Endodermal cell (in vitro differentiated cells): ENCODE measurements at regions not wholly inside any gene's neighbourhood (a gene's known extent, or its start where the extent isn't known, plus 50 kb on each side); places are given as distances from the start of the nearest gene placed in this dataset.

Source experiments
- DNase-seq: peaks from one replicate; pipeline ENCODE4 v3.0.0-alpha.2; 2017
- H3K27ac ChIP-seq: 2 replicates; pipeline ENCODE4 v1.5.1; 2013; ENCODE audit warnings: mild to moderate bottlenecking, low read depth, low read length, moderate library complexity
- H3K27me3 ChIP-seq: 2 replicates; pipeline ENCODE4 v1.6.1; 2013; ENCODE audit warnings: mild to moderate bottlenecking, low read length, moderate library complexity; ENCODE audit not compliant: insufficient read depth, control insufficient read depth, poor library complexity, severe bottlenecking
- H3K36me3 ChIP-seq: 2 replicates; pipeline ENCODE4 v1.7.0; 2013; ENCODE audit warnings: mild to moderate bottlenecking, low read length, moderate library complexity; ENCODE audit not compliant: control insufficient read depth, insufficient read depth
- H3K4me1 ChIP-seq: one replicate; pipeline ENCODE4 v1.7.0; 2013; ENCODE audit warnings: low read length; ENCODE audit not compliant: control insufficient read depth, insufficient read depth
- H3K4me3 ChIP-seq: 2 replicates; pipeline ENCODE4 v1.5.1; 2013; ENCODE audit warnings: mild to moderate bottlenecking, low read length, moderate library complexity
- H3K9ac ChIP-seq: 2 replicates; pipeline ENCODE4 v1.6.1; 2013; ENCODE audit warnings: mild to moderate bottlenecking, low read length, moderate library complexity; ENCODE audit not compliant: poor library complexity, severe bottlenecking; ENCODE audit errors: extremely low read depth
- H3K9me3 ChIP-seq: 2 replicates; pipeline ENCODE4 v1.6.1; 2013; ENCODE audit warnings: mild to moderate bottlenecking, low read length, moderate library complexity; ENCODE audit not compliant: control insufficient read depth
- H3K27ac Mint-ChIP-seq: 2 replicates; pipeline ENCODE4 v1.8.0; 2020; ENCODE audit warnings: mixed read lengths
- H3K27me3 Mint-ChIP-seq: 2 replicates; pipeline ENCODE4 v1.8.0; 2021; ENCODE audit warnings: mild to moderate bottlenecking, mixed read lengths; ENCODE audit not compliant: insufficient read depth
- H3K36me3 Mint-ChIP-seq: 2 replicates; pipeline ENCODE4 v1.8.0; 2020; ENCODE audit warnings: low read depth, mixed read lengths
- H3K4me1 Mint-ChIP-seq: 2 replicates; pipeline ENCODE4 v1.8.0; 2020; ENCODE audit warnings: mixed read lengths
- H3K4me3 Mint-ChIP-seq: 2 replicates; pipeline ENCODE4 v1.8.0; 2020; ENCODE audit warnings: mild to moderate bottlenecking, moderate library complexity, mixed read lengths
- H3K9me3 Mint-ChIP-seq: 2 replicates; pipeline ENCODE4 v1.8.0; 2020; ENCODE audit warnings: mild to moderate bottlenecking, mixed read lengths
- CTCF ChIP-seq: fragments of 200-600 bp; sonication (generic); conservative IDR thresholded peaks from 2 replicates; pipeline ENCODE4 v1.5.0; 2021; ENCODE audit warnings: antibody characterized with exemption, mild to moderate bottlenecking
- WGBS, 2 experiments: methylation state at CpG; one replicate each; pipeline versions ENCODE4 v1.1.5 to v1.1.7; 2013; ENCODE audit warnings: missing lambda C conversion rate in 2 of 2, mixed read lengths in 1 of 2; ENCODE audit not compliant: insufficient coverage in 1 of 2, insufficient read length in 1 of 2; 5-methylcytosine and 5-hydroxymethylcytosine counted together

- WGBS, 2 experiments, result 92 to 100% methylated on average over 3 to 6 of the region's 6 CpGs
- Histone ChIP-seq H3K4me3 (no peak overlapping the region), H3K9ac (no peak overlapping the region), H3K27ac (no peak overlapping the region), H3K36me3 (no peaks in the 10 kb centered on the region), H3K9me3 (peaks cover 2% of the 10 kb centered on the region), H3K27me3 (no peaks in the 10 kb centered on the region), H3K4me1 (no peaks in the 10 kb centered on the region)
- Mint-ChIP-seq H3K27me3 (no peaks in the 10 kb centered on the region), H3K4me3 (no peak overlapping the region), H3K36me3 (no peaks in the 10 kb centered on the region), H3K9me3 (peaks cover 5% of the 10 kb centered on the region), H3K4me1 (no peaks in the 10 kb centered on the region), H3K27ac (no peak overlapping the region)
- DNase-seq, result no peak
- TF ChIP-seq CTCF, result no peak
These were observed 164.8 kb downstream of the ASMT start for GRCh38 chrX:1779626-1780025.

- Mint-ChIP-seq H3K4me3 (no peak overlapping the region), H3K27ac (no peak overlapping the region), H3K27me3 (peaks cover 2% of the 10 kb centered on the region), H3K9me3 (peaks cover 14% of the 10 kb centered on the region), H3K36me3 (no peaks in the 10 kb centered on the region), H3K4me1 (no peaks in the 10 kb centered on the region)
- no peak for TF ChIP-seq CTCF
- Histone ChIP-seq H3K4me1 (no peaks in the 10 kb centered on the region), H3K36me3 (no peaks in the 10 kb centered on the region), H3K27ac (no peak overlapping the region), H3K27me3 (no peaks in the 10 kb centered on the region), H3K9ac (no peak overlapping the region), H3K9me3 (peaks cover 8% of the 10 kb centered on the region), H3K4me3 (no peak overlapping the region)
- no peak for DNase-seq
- WGBS, 2 experiments, result 91 to 93% methylated on average over 11 of the region's 11 CpGs
These were observed 166.9 kb downstream of the ASMT start for GRCh38 chrX:1781766-1782165.

- DNase-seq, result no peak
- no peak overlapping the region for H3K27ac Mint-ChIP-seq
- H3K36me3 ChIP-seq, result no peaks in the 10 kb centered on the region
- 93% methylated on average over 3 of the region's 3 CpGs; no CpG with 5 or more reads in 1 of the 2 experiments for WGBS, 2 experiments
- H3K27me3 ChIP-seq, result no peaks in the 10 kb centered on the region
- H3K27ac ChIP-seq, result no peak overlapping the region
- peaks cover 14% of the 10 kb centered on the region for H3K9me3 Mint-ChIP-seq
- H3K9ac ChIP-seq, result no peak overlapping the region
- no peak overlapping the region for H3K4me3 Mint-ChIP-seq
- peak; percentile 49 for TF ChIP-seq CTCF
- peaks cover 2% of the 10 kb centered on the region for H3K27me3 Mint-ChIP-seq
- no peaks in the 10 kb centered on the region for H3K4me1 ChIP-seq
- H3K4me3 ChIP-seq, result no peak overlapping the region
- H3K36me3 Mint-ChIP-seq, result no peaks in the 10 kb centered on the region
- H3K9me3 ChIP-seq, result peaks cover 8% of the 10 kb centered on the region
- no peaks in the 10 kb centered on the region for H3K4me1 Mint-ChIP-seq
These were observed 169.9 kb downstream of the ASMT start for GRCh38 chrX:1784773-1785172.
